ENCODE measurements at regions not wholly inside any gene's neighbourhood (a gene's known extent, or its start where the extent isn't known, plus 50 kb on each side); places are given as distances from the start of the nearest gene placed in this dataset.
"Not testable (repeated sequence)": the region's sequence is repeated elsewhere in the genome, so short reads cannot be mapped to it uniquely, and the experiment has no call there.

DNA sequence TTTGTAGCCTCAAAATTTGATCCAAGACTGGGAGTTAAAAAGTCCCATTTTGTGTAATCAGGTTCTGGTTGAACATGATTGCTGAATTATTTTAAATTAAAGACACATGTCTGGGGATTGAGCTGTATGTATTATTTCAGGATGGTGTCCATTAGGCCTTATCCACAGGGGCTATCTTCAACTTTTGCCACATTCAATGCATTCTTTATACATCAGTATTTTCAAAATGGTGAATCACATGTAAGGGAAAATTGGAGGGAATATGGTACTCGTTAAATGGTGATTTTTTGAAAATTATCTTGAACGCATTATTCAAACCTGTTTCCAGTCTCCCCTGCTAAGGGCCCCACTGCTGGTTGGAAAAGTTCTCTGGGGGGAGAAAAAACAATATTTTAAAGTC lies 367.7 kb upstream of the NPVF start:
- DNase-seq (ENCODE audit: low read depth in 2 of 2) = no peak

GRCh38 chr7:25596443-25596842 lies 368.2 kb upstream of the NPVF start:
- no peak for DNase-seq (ENCODE audit: low read depth in 2 of 2)

DNA sequence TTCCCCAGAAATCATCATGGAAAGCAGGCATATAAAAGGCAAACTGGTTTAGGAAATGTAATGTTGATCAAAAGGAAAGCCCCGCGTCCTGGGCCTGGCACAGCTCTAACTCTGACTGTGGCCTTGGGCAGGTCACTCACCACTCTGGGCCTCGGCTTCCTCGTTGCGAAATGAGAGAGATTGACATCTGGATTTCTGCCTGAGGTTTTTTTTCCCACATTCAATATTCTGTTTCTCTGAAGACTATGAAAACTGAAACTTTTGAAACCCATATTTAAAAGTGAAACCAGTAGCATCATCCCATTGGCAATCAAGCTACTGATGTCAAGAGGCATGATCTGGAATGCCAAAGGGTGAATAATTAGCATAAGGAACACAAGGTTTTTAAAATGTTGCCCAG lies 369.7 kb upstream of the NPVF start:
- DNase-seq (ENCODE audit: low read depth in 2 of 2) = no peak

DNA sequence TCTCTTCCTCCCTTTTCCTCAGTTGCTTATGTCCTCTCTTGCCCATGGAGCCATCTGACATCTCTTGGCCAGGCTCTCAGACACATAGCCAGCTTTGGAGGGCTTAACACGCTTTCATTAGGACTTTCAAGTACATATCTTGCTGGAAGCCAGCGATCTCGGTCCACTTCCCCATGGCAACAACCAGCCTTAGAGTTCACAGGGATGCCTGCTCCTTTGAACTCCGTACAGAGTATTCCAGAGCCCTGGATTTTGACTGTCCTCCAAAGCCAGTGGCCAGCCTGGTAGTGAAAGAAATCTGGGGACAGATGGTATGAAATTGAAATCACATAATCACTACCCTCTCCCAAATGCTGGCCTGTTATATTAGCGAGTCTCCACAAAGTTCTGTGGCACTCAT lies 370.5 kb upstream of the NPVF start:
- DNase-seq (ENCODE audit: low read depth in 2 of 2) = no peak

DNA sequence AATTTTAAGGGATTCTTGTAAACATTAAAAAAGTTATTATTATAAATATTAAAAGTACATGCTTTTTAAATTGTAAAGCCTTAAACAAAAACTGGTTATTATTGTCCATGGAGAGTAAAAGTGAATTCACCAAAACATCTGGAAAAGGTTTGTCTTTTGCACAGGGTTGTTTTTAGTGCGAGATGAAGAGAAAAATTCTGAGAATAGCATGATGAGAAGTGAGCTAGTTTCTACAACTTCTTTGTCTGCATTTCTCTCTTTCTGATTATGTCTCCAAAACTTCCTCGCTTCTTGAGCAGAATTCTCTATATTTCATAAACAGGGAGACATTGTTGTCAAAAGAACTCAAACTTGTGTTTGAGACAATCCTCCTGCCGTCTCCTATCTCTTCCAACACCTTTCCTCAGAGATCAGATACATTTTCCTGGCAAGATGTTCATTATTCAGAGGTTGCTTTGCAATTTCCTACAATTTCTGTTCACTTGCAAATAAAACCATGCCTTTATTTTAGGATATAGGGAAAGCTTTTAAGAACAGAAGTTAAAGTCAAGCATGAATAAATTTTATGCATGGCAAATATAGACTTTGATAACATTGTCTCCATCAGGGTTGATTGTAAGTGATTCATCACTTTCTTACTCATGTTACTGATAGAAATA lies 372.1 kb upstream of the NPVF start:
- no peak for DNase-seq (ENCODE audit: low read depth in 2 of 2)

DNA sequence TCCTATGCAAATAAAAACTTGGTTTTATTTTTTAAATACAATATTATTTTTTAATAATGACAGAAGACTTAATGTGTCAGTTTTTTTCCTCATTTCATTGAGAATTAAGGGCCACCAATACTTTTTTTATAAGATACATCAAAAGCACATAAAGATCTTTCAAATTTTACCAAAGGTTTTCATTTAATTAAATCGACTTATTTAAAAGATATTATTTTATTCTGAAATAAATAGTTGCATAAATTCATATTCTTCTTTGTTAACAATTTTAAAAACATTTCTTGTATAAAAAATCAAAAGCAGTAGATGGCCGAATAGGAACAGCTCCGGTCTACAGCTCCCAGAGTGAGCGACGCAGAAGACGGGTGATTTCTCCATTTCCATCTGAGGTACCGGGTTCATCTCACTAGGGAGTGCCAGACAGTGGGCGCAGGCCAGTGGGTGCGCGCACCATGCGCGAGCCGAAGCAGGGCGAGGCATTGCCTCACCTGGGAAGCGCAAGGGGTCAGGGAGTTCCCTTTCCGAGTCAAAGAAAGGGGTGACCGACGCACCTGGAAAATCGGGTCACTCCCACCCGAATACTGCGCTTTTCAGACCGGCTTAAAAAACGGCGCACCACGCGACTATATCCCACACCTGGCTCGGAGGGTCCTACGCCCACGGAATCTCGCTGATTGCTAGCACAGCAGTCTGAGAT lies 374.6 kb upstream of the NPVF start:
- not testable (repeated sequence) for DNase-seq (ENCODE audit: low read depth in 2 of 2)

GRCh38 chr7:25603427-25603740 lies 375.1 kb upstream of the NPVF start:
- not testable (repeated sequence) for DNase-seq (ENCODE audit: low read depth in 2 of 2)

GRCh38 chr7:25611196-25611595 lies 382.9 kb upstream of the NPVF start:
- DNase-seq (ENCODE audit: low read depth in 2 of 2) = no peak

GRCh38 chr7:25613912-25614311 lies 385.6 kb upstream of the NPVF start:
- no peak for DNase-seq (ENCODE audit: low read depth in 2 of 2)

GRCh38 chr7:25614415-25614814 lies 386.1 kb upstream of the NPVF start:
- no peak for DNase-seq (ENCODE audit: low read depth in 2 of 2)

DNA sequence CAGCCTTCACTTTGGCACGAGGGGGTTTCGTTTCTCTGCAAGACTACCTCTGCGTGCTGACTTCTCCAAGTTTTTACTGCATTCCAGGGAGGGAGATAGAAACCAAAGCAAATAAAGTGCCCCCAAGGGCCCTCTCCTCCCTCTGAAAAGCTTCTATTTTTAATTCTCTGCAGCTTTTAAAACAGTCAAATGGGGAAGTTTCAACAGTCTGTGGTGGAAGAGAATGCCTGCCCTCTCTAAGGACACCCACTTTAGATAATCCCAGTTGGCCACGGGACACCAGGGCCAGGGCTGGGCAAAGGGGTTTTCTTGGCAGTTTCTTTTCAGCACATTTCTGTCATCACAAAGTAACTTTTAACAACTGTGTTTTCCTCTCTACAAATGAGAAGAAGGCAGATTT lies 386.7 kb upstream of the NPVF start:
- no peak for DNase-seq (ENCODE audit: low read depth in 2 of 2)

- no peak for DNase-seq (ENCODE audit: low read depth in 2 of 2)
Observed at GRCh38 chr7:25615593-25615992, 387.3 kb upstream of the NPVF start.

- no peak for DNase-seq (ENCODE audit: low read depth in 2 of 2)
Observed at GRCh38 chr7:25617214-25617613, 388.9 kb upstream of the NPVF start.

- DNase-seq (ENCODE audit: low read depth in 2 of 2) = no peak
Observed at GRCh38 chr7:25617673-25618072, 389.4 kb upstream of the NPVF start.

GRCh38 chr7:25619381-25619780 lies 391.1 kb upstream of the NPVF start:
- no peak for DNase-seq (ENCODE audit: low read depth in 2 of 2)

- peak in 1 of 2 donors; percentile 1 for DNase-seq (ENCODE audit: low read depth in 2 of 2)
Observed at GRCh38 chr7:25619963-25620799, 391.9 kb upstream of the NPVF start.

GRCh38 chr7:25621993-25622392 lies 393.7 kb upstream of the NPVF start:
- DNase-seq (ENCODE audit: low read depth in 2 of 2) = no peak

DNA sequence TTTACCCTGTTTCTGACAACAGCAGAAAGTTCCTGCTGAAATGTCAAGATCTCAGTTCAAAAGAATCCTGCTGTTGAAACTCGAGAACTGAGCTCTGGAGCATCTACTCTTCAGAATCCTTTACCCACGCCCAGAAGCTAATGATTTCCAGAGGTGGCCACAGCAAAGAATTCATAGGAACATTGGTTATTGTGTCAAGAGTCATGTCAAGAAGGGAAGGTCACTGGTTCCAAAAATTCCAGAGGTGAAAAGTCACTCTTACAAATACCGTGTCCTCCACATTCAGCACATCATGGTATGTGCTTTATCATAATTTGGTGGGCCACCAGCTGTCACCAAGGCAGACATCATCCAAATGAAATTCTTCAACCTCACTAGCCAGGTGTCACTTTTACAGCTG lies 394.4 kb upstream of the NPVF start:
- DNase-seq (ENCODE audit: low read depth in 2 of 2) = no peak

- DNase-seq (ENCODE audit: low read depth in 2 of 2) = no peak
Observed at GRCh38 chr7:25624051-25624450, 395.8 kb upstream of the NPVF start.

DNA sequence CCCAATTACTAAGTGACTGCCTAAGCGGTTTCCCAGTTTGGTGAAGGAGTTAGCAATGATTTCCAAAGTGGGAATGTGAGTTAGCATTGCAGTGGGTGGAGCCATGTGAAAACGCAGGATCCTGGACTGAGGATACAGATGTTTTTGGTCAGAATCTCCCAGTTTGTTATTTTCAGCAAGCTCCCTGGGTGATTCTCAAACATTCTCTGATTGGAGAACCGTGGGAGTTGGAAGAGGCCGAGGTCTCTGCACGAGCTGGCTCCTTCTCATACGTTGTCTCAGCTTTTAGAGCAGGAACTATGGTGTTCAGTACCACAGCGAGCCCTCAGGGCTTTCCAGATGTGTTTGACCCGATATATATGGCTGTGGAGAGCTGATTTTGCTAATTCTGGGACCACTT lies 396.5 kb upstream of the NPVF start:
- DNase-seq (ENCODE audit: low read depth in 2 of 2) = no peak

GRCh38 chr7:25625306-25625992 lies 397.2 kb upstream of the NPVF start:
- no peak for DNase-seq (ENCODE audit: low read depth in 2 of 2)

DNA sequence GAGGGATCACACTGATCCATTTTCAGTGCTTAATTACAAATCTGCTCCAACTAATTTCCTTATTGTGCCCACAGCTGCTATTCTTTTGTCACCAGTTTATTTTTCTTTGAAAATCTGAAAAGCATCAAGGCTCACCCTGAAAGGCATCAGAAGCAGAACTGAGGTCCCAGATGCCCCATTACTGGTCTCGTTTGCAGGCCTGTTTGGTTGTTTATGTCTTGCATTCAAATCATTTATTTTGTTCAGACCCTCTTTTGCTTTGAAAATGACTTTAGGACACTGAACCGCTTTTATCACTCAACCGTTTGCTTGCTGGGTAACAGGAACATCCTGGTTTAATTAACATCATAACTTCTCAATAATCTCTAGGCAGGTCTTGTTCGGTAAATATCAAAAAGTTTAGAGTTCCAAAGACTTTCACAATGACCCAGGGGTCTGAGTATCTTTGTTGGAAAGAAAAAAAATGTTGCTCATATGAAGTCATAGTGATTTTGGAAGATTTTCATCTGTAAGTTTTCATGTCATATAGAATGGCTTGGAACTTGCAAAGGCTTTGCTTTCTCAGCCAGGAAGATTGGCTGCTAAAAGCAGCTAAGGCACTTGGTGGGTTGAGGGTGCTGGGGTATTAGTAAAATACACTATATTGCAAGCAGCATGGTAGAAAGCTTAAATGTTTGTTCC lies 398.3 kb upstream of the NPVF start:
- DNase-seq (ENCODE audit: low read depth in 2 of 2) = no peak
